Mesothelial cell of epicardium (in vitro differentiated cells): ENCODE measurements at regions not wholly inside any gene's neighbourhood (a gene's known extent, or its start where the extent isn't known, plus 50 kb on each side); places are given as distances from the start of the nearest gene placed in this dataset.
A peak's percentile ranks its signal among the peaks of the same experiment; 100 is the strongest.

Experiments used
- DNase-seq, 2 experiments: peaks; one replicate each; pipeline ENCODE4 v3.0.0; 2021; ENCODE audit warnings: low spot score in 2 of 2; ENCODE audit not compliant: unreplicated experiment in 2 of 2
- H3K27ac Mint-ChIP-seq: 2 replicates; pipeline ENCODE4 v1.8.0; 2021; ENCODE audit warnings: mixed read lengths
- H3K27me3 Mint-ChIP-seq: 2 replicates; pipeline ENCODE4 v1.8.0; 2021; ENCODE audit warnings: low read depth, mixed read lengths
- H3K36me3 Mint-ChIP-seq: 2 replicates; pipeline ENCODE4 v1.8.0; 2021; ENCODE audit warnings: mixed read lengths
- H3K4me1 Mint-ChIP-seq: 2 replicates; pipeline ENCODE4 v1.8.0; 2021; ENCODE audit warnings: mixed read lengths
- H3K4me3 Mint-ChIP-seq: 2 replicates; pipeline ENCODE4 v1.8.0; 2021; ENCODE audit warnings: mild to moderate bottlenecking, moderate library complexity, mixed read lengths
- H3K9me3 Mint-ChIP-seq: 2 replicates; pipeline ENCODE4 v1.8.0; 2021; ENCODE audit warnings: mixed read lengths
- TF ChIP-seq, protein P1 (sequence below): fragments of 200-600 bp; sonication (generic); IDR thresholded peaks from one replicate; pipeline ENCODE4 v1.5.0; 2021; ENCODE audit warnings: antibody characterized with exemption; ENCODE audit not compliant: unreplicated experiment

DNA sequence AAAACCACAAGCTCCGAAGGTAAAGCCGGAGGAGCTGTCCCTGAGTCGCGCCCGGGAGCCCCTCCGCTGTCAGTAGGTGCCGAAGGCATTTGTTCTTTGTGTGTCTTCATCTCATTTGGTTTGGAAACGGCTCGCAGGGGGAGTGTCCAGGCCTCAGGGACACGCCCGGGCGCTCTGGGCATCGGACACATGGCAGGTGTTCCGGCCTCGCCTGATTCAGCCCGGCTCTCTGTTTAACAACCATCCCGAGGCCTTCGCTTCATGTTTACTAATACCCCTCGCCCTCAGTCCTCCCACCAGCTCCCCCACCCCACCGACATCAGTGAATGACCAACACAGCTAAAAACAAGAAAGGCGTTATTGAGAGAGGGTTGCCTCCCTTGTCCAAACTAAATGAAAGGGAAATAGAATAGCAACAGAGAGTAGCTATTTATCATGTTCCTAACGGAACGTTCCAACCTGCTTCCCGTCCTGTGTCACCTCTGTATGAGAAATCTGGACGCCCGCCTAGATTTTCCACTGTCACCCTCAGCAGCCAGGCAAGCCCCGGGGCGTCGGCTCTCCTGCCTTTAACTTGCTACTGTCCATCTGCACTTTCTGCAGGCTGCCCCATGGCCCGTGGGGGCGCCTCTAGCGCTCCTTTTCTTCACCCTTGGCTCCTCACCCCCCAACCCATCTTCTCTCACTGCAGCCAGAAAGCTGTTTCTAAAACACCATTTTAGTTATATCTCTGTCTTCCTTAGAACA is 73.9 kb downstream of the MYCN start:
- DNase-seq: no peak
- Mint-ChIP-seq H3K4me1 (peaks cover 57% of the 10 kb centered on the region), H3K4me3 (peak overlapping the region; percentile 14), H3K27ac (peak overlapping the region; percentile 99), H3K36me3 (no peaks in the 10 kb centered on the region), H3K27me3 (no peaks in the 10 kb centered on the region), H3K9me3 (no peaks in the 10 kb centered on the region)
- TF ChIP-seq, protein P1, sequence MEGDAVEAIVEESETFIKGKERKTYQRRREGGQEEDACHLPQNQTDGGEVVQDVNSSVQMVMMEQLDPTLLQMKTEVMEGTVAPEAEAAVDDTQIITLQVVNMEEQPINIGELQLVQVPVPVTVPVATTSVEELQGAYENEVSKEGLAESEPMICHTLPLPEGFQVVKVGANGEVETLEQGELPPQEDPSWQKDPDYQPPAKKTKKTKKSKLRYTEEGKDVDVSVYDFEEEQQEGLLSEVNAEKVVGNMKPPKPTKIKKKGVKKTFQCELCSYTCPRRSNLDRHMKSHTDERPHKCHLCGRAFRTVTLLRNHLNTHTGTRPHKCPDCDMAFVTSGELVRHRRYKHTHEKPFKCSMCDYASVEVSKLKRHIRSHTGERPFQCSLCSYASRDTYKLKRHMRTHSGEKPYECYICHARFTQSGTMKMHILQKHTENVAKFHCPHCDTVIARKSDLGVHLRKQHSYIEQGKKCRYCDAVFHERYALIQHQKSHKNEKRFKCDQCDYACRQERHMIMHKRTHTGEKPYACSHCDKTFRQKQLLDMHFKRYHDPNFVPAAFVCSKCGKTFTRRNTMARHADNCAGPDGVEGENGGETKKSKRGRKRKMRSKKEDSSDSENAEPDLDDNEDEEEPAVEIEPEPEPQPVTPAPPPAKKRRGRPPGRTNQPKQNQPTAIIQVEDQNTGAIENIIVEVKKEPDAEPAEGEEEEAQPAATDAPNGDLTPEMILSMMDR: no peak

GRCh38 chr2:16013359-16013911 is 73.1 kb downstream of the MYCN start:
- peak; percentile 49 to 80 for DNase-seq
- Mint-ChIP-seq H3K4me3 (peak overlapping the region; percentile 49), H3K27me3 (no peaks in the 10 kb centered on the region), H3K36me3 (no peaks in the 10 kb centered on the region), H3K27ac (peak overlapping the region; percentile 99), H3K9me3 (no peaks in the 10 kb centered on the region), H3K4me1 (peaks cover 57% of the 10 kb centered on the region)
- TF ChIP-seq, protein P1: no peak

DNA sequence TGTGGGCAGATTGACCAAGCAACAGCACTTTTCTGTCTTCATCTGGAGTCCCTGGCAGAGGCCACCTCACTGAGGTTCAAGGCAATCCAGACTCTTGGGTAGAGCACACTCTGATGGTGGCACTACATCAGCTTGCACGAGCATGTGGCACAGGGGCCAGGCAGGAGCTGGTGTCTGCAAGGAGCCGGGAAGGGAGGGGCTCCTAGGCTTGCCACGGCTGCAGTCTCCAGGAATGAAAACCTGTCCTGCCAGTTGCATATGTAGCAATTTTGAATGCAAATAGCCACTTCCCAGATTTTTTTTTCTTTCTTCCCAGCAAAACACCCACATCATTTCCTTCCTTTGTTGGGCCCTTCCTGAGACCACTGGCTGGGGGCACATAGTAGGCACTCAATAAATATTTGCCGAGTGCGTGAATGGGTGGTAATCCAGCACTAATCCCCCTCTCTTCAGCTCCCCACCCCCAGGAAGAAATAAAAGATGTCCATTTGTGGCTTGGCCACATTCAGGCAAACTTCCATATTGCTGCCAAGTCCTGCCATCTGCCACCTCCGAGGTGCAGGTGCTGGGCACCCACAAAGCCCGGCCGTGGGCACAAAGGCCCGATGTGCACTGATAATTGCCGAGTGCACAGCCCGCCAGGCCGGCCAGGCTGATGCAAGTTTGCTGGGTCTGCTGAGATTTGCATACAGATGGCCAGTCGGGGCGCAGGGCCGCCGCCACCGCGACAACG is 72.4 kb downstream of the MYCN start:
- Mint-ChIP-seq H3K36me3 (no peaks in the 10 kb centered on the region), H3K27ac (peak overlapping the region; percentile 99), H3K4me3 (peak overlapping the region; percentile 49), H3K4me1 (peaks cover 53% of the 10 kb centered on the region), H3K9me3 (no peaks in the 10 kb centered on the region), H3K27me3 (no peaks in the 10 kb centered on the region)
- TF ChIP-seq, protein P1: no peak
- DNase-seq: peak in 1 of 2 experiments; percentile 55

GRCh38 chr2:16012029-16012596 is 71.8 kb downstream of the MYCN start:
- Mint-ChIP-seq H3K27me3 (no peaks in the 10 kb centered on the region), H3K36me3 (no peaks in the 10 kb centered on the region), H3K4me1 (peaks cover 47% of the 10 kb centered on the region), H3K4me3 (no peak overlapping the region), H3K27ac (peak overlapping the region; percentile 99), H3K9me3 (no peaks in the 10 kb centered on the region)
- TF ChIP-seq, protein P1: no peak
- no peak for DNase-seq

DNA sequence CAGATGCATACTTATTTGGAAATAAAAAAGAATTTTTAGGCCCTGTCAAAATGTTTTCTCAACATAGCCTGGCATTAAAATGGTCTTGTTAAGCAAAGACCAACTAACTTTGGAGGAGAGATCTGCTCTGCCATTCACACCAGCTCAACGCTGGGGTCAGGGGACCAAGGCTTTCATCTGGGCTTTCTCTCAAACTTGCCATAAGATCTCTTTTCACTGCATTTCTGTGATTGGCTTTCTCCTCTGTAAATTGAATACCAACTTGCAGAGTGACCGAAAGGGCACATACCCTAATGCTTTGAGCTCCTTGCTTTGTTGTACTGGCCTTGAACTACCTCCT is 71.2 kb downstream of the MYCN start:
- peaks cover 44% of the 10 kb centered on the region for H3K4me1 Mint-ChIP-seq
- no peak overlapping the region for H3K27ac Mint-ChIP-seq
- H3K27me3 Mint-ChIP-seq: no peaks in the 10 kb centered on the region
- no peaks in the 10 kb centered on the region for H3K9me3 Mint-ChIP-seq
- no peak overlapping the region for H3K4me3 Mint-ChIP-seq
- TF ChIP-seq, protein P1: no peak
- H3K36me3 Mint-ChIP-seq: no peaks in the 10 kb centered on the region
- no peak for DNase-seq
